ENCODE measurements at regions not wholly inside any gene's neighbourhood (a gene's known extent, or its start where the extent isn't known, plus 50 kb on each side); places are given as distances from the start of the nearest gene placed in this dataset.
A peak's percentile ranks its signal among the peaks of the same experiment; 100 is the strongest.

GRCh38 chr9:78618735-78619134 lies 321.8 kb downstream of the PSAT1 start:
- DNase-seq (ENCODE audit: low read depth in 1 of 2, low spot score in 2 of 2) (no peak), FAIRE-seq (no peak)
- Histone ChIP-seq H3K4ac (replicated peaks; ENCODE audit: insufficient read length, low read depth, low read length) (no peak overlapping the region), H3K9me3 (ENCODE audit: insufficient read depth in 2 of 2, low read depth in 1 of 2, low read length in 1 of 2) (no peaks in the 10 kb centered on the region), H3K18ac (ENCODE audit: extremely low read depth, low read length) (no peak overlapping the region), H2BK12ac (ENCODE audit: low read depth, low read length) (no peak overlapping the region), H3K36me3 (ENCODE audit: control insufficient read depth in 2 of 4, insufficient read depth in 4 of 4, low read length in 3 of 4) (no peaks in the 10 kb centered on the region), H3K4me2 (ENCODE audit: insufficient read depth in 1 of 2, low read depth in 2 of 2, low read length in 2 of 2) (no peak overlapping the region), H3K56ac (replicated peaks; ENCODE audit: insufficient read length, low read depth, low read length) (no peak overlapping the region), H3K4me3 (ENCODE audit: extremely low read depth in 1 of 4, insufficient read depth in 2 of 4, low read depth in 3 of 4, low read length in 4 of 4) (no peak overlapping the region), H3K9ac (replicated peaks in 1 of 4; ENCODE audit: extremely low read depth in 1 of 4, low read depth in 3 of 4, low read length in 3 of 4) (no peak overlapping the region), H4K8ac (ENCODE audit: extremely low read depth, insufficient read depth, low read length) (no peak overlapping the region), H2BK15ac (ENCODE audit: low read length) (no peak overlapping the region), H2BK20ac (ENCODE audit: low read length) (no peak overlapping the region), H2BK5ac (ENCODE audit: low read depth, low read length) (no peak overlapping the region), H3K27ac (ENCODE audit: low read depth, low read length) (no peak overlapping the region), H2AK5ac (ENCODE audit: low read depth, low read length) (no peak overlapping the region), H2AFZ (ENCODE audit: low read length) (no peak overlapping the region), H3K23ac (ENCODE audit: insufficient read length) (no peak overlapping the region), H4K5ac (ENCODE audit: insufficient read length, low read depth, low read length) (no peak overlapping the region), H3K27me3 (replicated peaks in 1 of 4; ENCODE audit: control insufficient read depth in 3 of 4, extremely low read depth in 1 of 4, insufficient read depth in 3 of 4, low read length in 3 of 4) (no peaks in the 10 kb centered on the region), H3K4me1 (replicated peaks in 1 of 4; ENCODE audit: control insufficient read depth in 3 of 4, insufficient read depth in 4 of 4, low read length in 3 of 4) (no peaks in the 10 kb centered on the region), H3K79me1 (ENCODE audit: low read depth, low read length) (no peaks in the 10 kb centered on the region), H4K20me1 (replicated peaks in 1 of 2; ENCODE audit: control insufficient read depth in 1 of 2, insufficient read depth in 2 of 2, low read length in 2 of 2) (no peaks in the 10 kb centered on the region), H2BK120ac (replicated peaks; ENCODE audit: low read depth, low read length) (no peak overlapping the region), H3K14ac (ENCODE audit: insufficient read length) (no peak overlapping the region), H3K23me2 (ENCODE audit: low read depth, low read length) (no peaks in the 10 kb centered on the region), H3K79me2 (ENCODE audit: control insufficient read depth in 1 of 2, insufficient read depth in 2 of 2, low read length in 2 of 2) (no peaks in the 10 kb centered on the region), H4K91ac (replicated peaks; ENCODE audit: insufficient read length, low read length) (no peak overlapping the region)
- POLR2A ChIA-PET (ENCODE audit: partially characterized antibody), result no interaction called here
- peak in 2 of 3 experiments; percentile 11 to 50; a peak in 1 of 4 replicates for TF ChIP-seq CTCF (IDR thresholded peaks at IDR 0.05; ENCODE audit: control extremely low read depth in 1 of 3, insufficient read depth in 1 of 3, low read depth in 1 of 3, low read length in 3 of 3)
- no peak for TF ChIP-seq TAF7 (optimal IDR thresholded peaks at IDR 0.05; ENCODE audit: borderline replicate concordance, low read depth, low read length)
- peak; percentile 60; the same call in 1 of the 2 replicates for TF ChIP-seq KDM1A (IDR thresholded peaks at IDR 0.05; ENCODE audit: borderline replicate concordance, low read length)
- TF ChIP-seq RAD21 (IDR thresholded peaks at IDR 0.05 in 1 of 2, conservative IDR thresholded peaks at IDR 0.05 in 1 of 2; ENCODE audit: low read depth in 2 of 2, low read length in 2 of 2), result peak; percentile 13 to 29; a peak in 3 of 4 replicates
- 89% methylated on average over 2 of the region's 2 CpGs; no CpG with 5 or more reads in 1 of the 2 experiments for WGBS, 2 experiments (ENCODE audit: extremely low coverage in 1 of 2, insufficient coverage in 1 of 2, insufficient read length in 1 of 2, insufficient replicate concordance in 2 of 2, low coverage in 1 of 2, low lambda C conversion rate in 2 of 2, missing lambda C conversion rate in 1 of 2)
- CTCF ChIA-PET (ENCODE audit: partially characterized antibody), result interaction anchor here (1.1 to 1.4 kb wide), 2 partner anchors 9 to 99 kb away, joined by 3 to 6 read pairs; no protein-coding TSS in a partner anchor
